Prostate gland (tissue), 2 donors: ENCODE measurements at regions not wholly inside any gene's neighbourhood (a gene's known extent, or its start where the extent isn't known, plus 50 kb on each side); places are given as distances from the start of the nearest gene placed in this dataset.

Experiments
- CTCF ChIP-seq, 4 experiments: fragments of 200-600 bp in 2 of 4; fragments of 450-650 bp in 2 of 4; sonication (generic) in 2 of 4; IDR thresholded peaks; 1 replicate in 3 of 4; 2 replicates in 1 of 4; pipeline ENCODE4 v1.5.1; 2016 to 2019; ENCODE audit warnings: antibody characterized with exemption in 4 of 4, mild to moderate bottlenecking in 2 of 4, moderate library complexity in 2 of 4
- POLR2A ChIP-seq: fragments of 450-650 bp; IDR thresholded peaks from one replicate; pipeline ENCODE4 v1.6.1; 2016; ENCODE audit warnings: antibody characterized with exemption, mild to moderate bottlenecking
- POLR2AphosphoS5 ChIP-seq: sonication (generic); formaldehyde crosslinking; IDR thresholded peaks from one replicate; pipeline ENCODE4 v1.6.1; 2017; ENCODE audit warnings: antibody characterized with exemption

GRCh38 chr1:70888722-70889121, 158.9 kb downstream of the PTGER3 start:
- TF ChIP-seq CTCF (IDR thresholded peaks at IDR 0.05) (no peak), POLR2A (no peak), POLR2AphosphoS5 (no peak)
